Peyer's patch (tissue), 4 donors: ENCODE measurements at regions not wholly inside any gene's neighbourhood (a gene's known extent, or its start where the extent isn't known, plus 50 kb on each side); places are given as distances from the start of the nearest gene placed in this dataset.

ENCODE experiments used
- POLR2A ChIP-seq, 2 donors: fragments of 450-650 bp; IDR thresholded peaks; one replicate each; pipeline ENCODE4 v1.5.1; 2017; ENCODE audit warnings: antibody characterized with exemption in 2 of 2, mild to moderate bottlenecking in 2 of 2, moderate library complexity in 2 of 2
- TF ChIP-seq, protein P1 (sequence below), 6 experiments: fragments of 450-650 bp in 4 of 6; fragments of 200-600 bp in 2 of 6; sonication (generic) in 1 of 6; IDR thresholded peaks; one replicate each; pipeline ENCODE4 v1.5.1; 2017 to 2019; ENCODE audit warnings: antibody characterized with exemption in 6 of 6, mild to moderate bottlenecking in 3 of 6, moderate library complexity in 1 of 6

DNA sequence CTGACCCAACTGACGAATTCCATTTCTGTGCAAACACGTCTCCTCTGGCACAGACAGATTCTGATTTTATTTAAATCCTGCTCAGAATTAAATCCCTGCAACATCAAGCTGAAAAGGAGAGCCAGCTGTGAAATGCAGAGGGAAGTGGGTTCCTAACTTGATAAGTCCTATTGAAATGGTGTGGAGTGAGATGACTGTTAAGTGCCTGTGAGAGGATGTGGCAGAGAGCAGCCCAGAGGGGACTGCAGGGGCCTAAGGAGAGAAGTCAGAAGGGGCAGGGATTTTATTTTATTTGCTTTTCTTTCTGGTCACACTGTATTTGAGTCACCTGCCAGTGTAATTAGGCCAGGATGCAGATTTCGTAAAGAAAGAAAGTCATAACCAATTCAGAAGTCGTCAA is 277.4 kb downstream of the NKX6-1 start:
- TF ChIP-seq, protein P1, sequence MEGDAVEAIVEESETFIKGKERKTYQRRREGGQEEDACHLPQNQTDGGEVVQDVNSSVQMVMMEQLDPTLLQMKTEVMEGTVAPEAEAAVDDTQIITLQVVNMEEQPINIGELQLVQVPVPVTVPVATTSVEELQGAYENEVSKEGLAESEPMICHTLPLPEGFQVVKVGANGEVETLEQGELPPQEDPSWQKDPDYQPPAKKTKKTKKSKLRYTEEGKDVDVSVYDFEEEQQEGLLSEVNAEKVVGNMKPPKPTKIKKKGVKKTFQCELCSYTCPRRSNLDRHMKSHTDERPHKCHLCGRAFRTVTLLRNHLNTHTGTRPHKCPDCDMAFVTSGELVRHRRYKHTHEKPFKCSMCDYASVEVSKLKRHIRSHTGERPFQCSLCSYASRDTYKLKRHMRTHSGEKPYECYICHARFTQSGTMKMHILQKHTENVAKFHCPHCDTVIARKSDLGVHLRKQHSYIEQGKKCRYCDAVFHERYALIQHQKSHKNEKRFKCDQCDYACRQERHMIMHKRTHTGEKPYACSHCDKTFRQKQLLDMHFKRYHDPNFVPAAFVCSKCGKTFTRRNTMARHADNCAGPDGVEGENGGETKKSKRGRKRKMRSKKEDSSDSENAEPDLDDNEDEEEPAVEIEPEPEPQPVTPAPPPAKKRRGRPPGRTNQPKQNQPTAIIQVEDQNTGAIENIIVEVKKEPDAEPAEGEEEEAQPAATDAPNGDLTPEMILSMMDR (IDR thresholded peaks at IDR 0.05): no peak
- TF ChIP-seq POLR2A (IDR thresholded peaks at IDR 0.05): no peak
